Spleen (tissue), 11 donors: ENCODE measurements at regions not wholly inside any gene's neighbourhood (a gene's known extent, or its start where the extent isn't known, plus 50 kb on each side); places are given as distances from the start of the nearest gene placed in this dataset.

Source experiments
- DNase-seq: peaks from one replicate; pipeline ENCODE4 v3.0.0-alpha.2; 2020
- H3K27ac ChIP-seq, 8 donors: fragments of 200-600 bp; sonication (generic) in 7 of 8; 1 replicate in 4 of 8; 2 replicates in 4 of 8; pipeline versions ENCODE4 v1.5.0 to v1.8.0; 2016 to 2021; ENCODE audit warnings: inconsistent platforms in 4 of 8, mild to moderate bottlenecking in 4 of 8, moderate library complexity in 1 of 8
- H3K27me3 ChIP-seq, 7 donors: fragments of 200-600 bp; sonication (generic) in 6 of 7; replicated peaks in 1 of 7; 1 replicate in 4 of 7; 2 replicates in 3 of 7; pipeline versions ENCODE4 v1.5.0 to v1.8.0; 2016 to 2021; ENCODE audit warnings: inconsistent platforms in 3 of 7, mild to moderate bottlenecking in 1 of 7
- H3K36me3 ChIP-seq, 6 donors: fragments of 200-600 bp; sonication (generic) in 5 of 6; 1 replicate in 4 of 6; 2 replicates in 2 of 6; pipeline versions ENCODE4 v1.5.0 to v1.8.0; 2016 to 2021; ENCODE audit warnings: inconsistent platforms in 2 of 6
- H3K4me1 ChIP-seq, 6 donors: fragments of 200-600 bp; sonication (generic) in 5 of 6; 1 replicate in 3 of 6; 2 replicates in 3 of 6; pipeline versions ENCODE4 v1.5.0 to v1.8.0; 2016 to 2021; ENCODE audit warnings: inconsistent platforms in 3 of 6
- H3K4me3 ChIP-seq, 8 donors: fragments of 200-600 bp; sonication (generic) in 7 of 8; 1 replicate in 4 of 8; 2 replicates in 4 of 8; pipeline versions ENCODE4 v1.5.0 to v1.8.0; 2016 to 2021; ENCODE audit warnings: inconsistent platforms in 4 of 8, mild to moderate bottlenecking in 4 of 8, moderate library complexity in 2 of 8
- H3K9me3 ChIP-seq, 8 donors: fragments of 200-600 bp; sonication (generic) in 7 of 8; 1 replicate in 4 of 8; 2 replicates in 4 of 8; pipeline versions ENCODE4 v1.5.0 to v1.8.0; 2016 to 2021; ENCODE audit warnings: inconsistent platforms in 4 of 8
- POLR2A ChIP-seq, 3 donors: fragments of 450-650 bp; IDR thresholded peaks; one replicate each; pipeline ENCODE4 v1.5.1; 2017; ENCODE audit warnings: antibody characterized with exemption in 3 of 3, mild to moderate bottlenecking in 1 of 3
- POLR2AphosphoS5 ChIP-seq, 3 donors: sonication (generic); formaldehyde crosslinking; IDR thresholded peaks; one replicate each; pipeline ENCODE4 v1.5.1; 2017; ENCODE audit warnings: antibody characterized with exemption in 3 of 3
- whole genome bisulfite sequencing, 5 donors: extraction: QIAGEN DNeasy Blood & Tissue Kit in 3 of 5; methylation state at CpG; one replicate each; pipeline versions ENCODE4 v1.1.5 to v1.1.7; 2013 to 2018; 5-methylcytosine and 5-hydroxymethylcytosine counted together
- intact Hi-C: fragments of 100-400 bp; cut with DNase I; formaldehyde crosslinking; loops from one replicate; pipeline ENCODE4 v1.15.0; 2023; ENCODE audit warnings: low total_unique reads
- TF ChIP-seq, protein P1 (sequence below), 11 experiments: fragments of 200-600 bp in 7 of 11; fragments of 450-650 bp in 4 of 11; sonication (generic) in 4 of 11; IDR thresholded peaks in 8 of 11; conservative IDR thresholded peaks in 3 of 11; 1 replicate in 7 of 11; 2 replicates in 4 of 11; pipeline versions ENCODE4 v1.4.0 to v1.8.0; 2016 to 2021; ENCODE audit warnings: antibody characterized with exemption in 11 of 11, inconsistent platforms in 4 of 11, mild to moderate bottlenecking in 1 of 11
- donor health status: healthy with polysubstance abuse.
- donor health status: DM: no; HTN: no; CAD: no; lungs with moderate emphysema.
- donor health status: DM: no; HTN: no; CAD: no.
- donor health status: Bipolar disorder and iron deficiency.
- donor health status: healthy.
- donor health status: DM: no; HTN: no; CAD: no.
- donor health status: DM: yes; HTN: yes; CAD: no.

DNA sequence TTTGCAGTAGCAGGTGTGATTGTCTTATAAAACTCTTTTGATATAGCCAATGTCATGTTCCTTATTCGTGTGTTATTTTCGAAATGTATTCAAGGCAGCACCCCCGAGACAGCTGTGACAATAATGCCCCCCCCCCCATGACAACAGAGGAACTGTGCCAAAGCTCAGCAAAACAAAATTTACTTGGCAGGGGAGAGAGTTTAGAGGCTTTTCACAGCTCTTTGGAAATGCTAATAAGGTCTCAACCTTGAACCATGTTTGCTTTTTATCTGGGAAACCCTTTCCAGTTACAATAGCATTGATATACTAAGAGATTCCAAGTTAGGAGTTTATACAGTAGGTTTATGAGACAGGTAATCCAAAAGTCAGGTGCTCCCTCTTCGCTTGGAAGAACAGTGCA lies 56.4 kb upstream of the USP44 start:
- intact Hi-C loops: no loop called here

GRCh38 chr12:95605875-95606274 lies 54.6 kb upstream of the USP44 start:
- TF ChIP-seq POLR2A (IDR thresholded peaks at IDR 0.05): no peak
- TF ChIP-seq, protein P1, sequence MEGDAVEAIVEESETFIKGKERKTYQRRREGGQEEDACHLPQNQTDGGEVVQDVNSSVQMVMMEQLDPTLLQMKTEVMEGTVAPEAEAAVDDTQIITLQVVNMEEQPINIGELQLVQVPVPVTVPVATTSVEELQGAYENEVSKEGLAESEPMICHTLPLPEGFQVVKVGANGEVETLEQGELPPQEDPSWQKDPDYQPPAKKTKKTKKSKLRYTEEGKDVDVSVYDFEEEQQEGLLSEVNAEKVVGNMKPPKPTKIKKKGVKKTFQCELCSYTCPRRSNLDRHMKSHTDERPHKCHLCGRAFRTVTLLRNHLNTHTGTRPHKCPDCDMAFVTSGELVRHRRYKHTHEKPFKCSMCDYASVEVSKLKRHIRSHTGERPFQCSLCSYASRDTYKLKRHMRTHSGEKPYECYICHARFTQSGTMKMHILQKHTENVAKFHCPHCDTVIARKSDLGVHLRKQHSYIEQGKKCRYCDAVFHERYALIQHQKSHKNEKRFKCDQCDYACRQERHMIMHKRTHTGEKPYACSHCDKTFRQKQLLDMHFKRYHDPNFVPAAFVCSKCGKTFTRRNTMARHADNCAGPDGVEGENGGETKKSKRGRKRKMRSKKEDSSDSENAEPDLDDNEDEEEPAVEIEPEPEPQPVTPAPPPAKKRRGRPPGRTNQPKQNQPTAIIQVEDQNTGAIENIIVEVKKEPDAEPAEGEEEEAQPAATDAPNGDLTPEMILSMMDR (IDR thresholded peaks at IDR 0.05 in 8 of 11, conservative IDR thresholded peaks at IDR 0.05 in 3 of 11): no peak
- TF ChIP-seq POLR2AphosphoS5 (IDR thresholded peaks at IDR 0.05): no peak

More for the DNA sequence above, 56.4 kb upstream of the USP44 start:
- TF ChIP-seq, protein P1 (IDR thresholded peaks at IDR 0.05 in 8 of 11, conservative IDR thresholded peaks at IDR 0.05 in 3 of 11): no peak
- no peak for TF ChIP-seq POLR2A (IDR thresholded peaks at IDR 0.05)
- TF ChIP-seq POLR2AphosphoS5 (IDR thresholded peaks at IDR 0.05): no peak
- no peaks in the 10 kb centered on the region for H3K9me3 ChIP-seq
- 36 to 61% (median 45%) methylated on average over 4 of the region's 4 CpGs for WGBS, 5 donors
- DNase-seq: no peak
- no peaks in the 10 kb centered on the region for H3K36me3 ChIP-seq
- no peak overlapping the region for H3K4me3 ChIP-seq
- H3K4me1 ChIP-seq: no peaks in the 10 kb centered on the region
- H3K27me3 ChIP-seq: no peaks in the 10 kb centered on the region
- peak overlapping the region in 5 of 8 donors; percentile 19 to 68 (median 50) for H3K27ac ChIP-seq

GRCh38 chr12:95605087-95605486 lies 53.8 kb upstream of the USP44 start:
- no peaks in the 10 kb centered on the region for H3K27me3 ChIP-seq
- TF ChIP-seq, protein P1 (IDR thresholded peaks at IDR 0.05 in 8 of 11, conservative IDR thresholded peaks at IDR 0.05 in 3 of 11): no peak
- TF ChIP-seq POLR2AphosphoS5 (IDR thresholded peaks at IDR 0.05) (no peak), POLR2A (IDR thresholded peaks at IDR 0.05) (no peak)
- intact Hi-C loops: no loop called here

More at GRCh38 chr12:95605875-95606274, 54.6 kb upstream of the USP44 start:
- H3K27ac ChIP-seq: peak overlapping the region in 2 of 8 donors; percentile 8 to 20
- no peaks in the 10 kb centered on the region for H3K27me3 ChIP-seq
- 48 to 64% (median 60%) methylated on average over 4 of the region's 4 CpGs for WGBS, 5 donors
- DNase-seq: no peak
- H3K9me3 ChIP-seq: no peaks in the 10 kb centered on the region
- intact Hi-C loops: no loop called here
- no peaks in the 10 kb centered on the region for H3K36me3 ChIP-seq
- no peaks in the 10 kb centered on the region for H3K4me1 ChIP-seq
- no peak overlapping the region for H3K4me3 ChIP-seq

DNA sequence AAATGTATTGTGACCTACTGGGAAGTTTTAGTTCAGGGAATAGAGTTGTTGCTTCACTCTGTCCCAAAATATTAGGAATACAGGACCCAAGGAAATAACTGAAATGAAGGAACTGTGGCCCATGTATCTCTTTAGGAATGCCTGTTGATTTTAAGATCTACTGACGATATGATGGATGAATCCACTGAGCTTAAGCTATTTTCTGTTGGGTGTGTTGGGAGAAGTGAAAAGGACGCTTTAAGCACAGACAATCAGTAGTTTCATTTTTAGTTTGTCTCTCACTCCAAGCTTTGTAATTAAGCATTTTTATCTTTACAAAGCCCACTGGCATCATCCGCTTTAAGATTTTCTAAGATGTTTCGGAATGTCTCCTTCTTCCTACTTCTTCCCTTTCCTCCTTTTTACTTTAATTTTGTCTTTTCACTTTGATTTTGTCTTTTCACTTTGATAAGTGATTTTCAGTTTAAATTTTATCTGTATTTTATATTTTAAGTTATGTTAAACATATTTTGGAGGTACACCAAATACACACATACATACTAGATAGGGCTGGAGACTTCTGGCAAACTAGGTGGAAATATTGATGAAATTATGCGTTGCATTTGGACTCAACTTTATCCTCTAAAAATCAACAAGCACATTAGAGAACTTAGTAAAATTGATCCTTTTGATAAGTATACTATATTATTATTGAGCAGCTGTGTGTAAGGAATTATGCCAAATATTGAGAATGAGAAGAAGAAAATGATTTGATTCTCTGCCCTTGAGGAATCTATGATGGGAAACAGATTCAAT lies 52.3 kb upstream of the USP44 start:
- TF ChIP-seq POLR2AphosphoS5 (IDR thresholded peaks at IDR 0.05): no peak
- Histone ChIP-seq H3K4me1 (no peaks in the 10 kb centered on the region), H3K27me3 (no peaks in the 10 kb centered on the region), H3K27ac (no peak overlapping the region), H3K9me3 (no peaks in the 10 kb centered on the region), H3K36me3 (no peaks in the 10 kb centered on the region), H3K4me3 (no peak overlapping the region)
- intact Hi-C loops: no loop called here
- 79 to 95% (median 91%) methylated on average over 5 of the region's 5 CpGs for WGBS, 5 donors
- no peak for DNase-seq

More at GRCh38 chr12:95605087-95605486, 53.8 kb upstream of the USP44 start:
- no peak overlapping the region for H3K4me3 ChIP-seq
- no peaks in the 10 kb centered on the region for H3K9me3 ChIP-seq
- WGBS, 5 donors: 58 to 68% (median 62%) methylated on average over 2 of the region's 2 CpGs
- H3K36me3 ChIP-seq: no peaks in the 10 kb centered on the region
- DNase-seq: no peak
- H3K27ac ChIP-seq: no peak overlapping the region
- H3K4me1 ChIP-seq: no peaks in the 10 kb centered on the region
